Liver (tissue), 8 donors: ENCODE measurements at regions not wholly inside any gene's neighbourhood (a gene's known extent, or its start where the extent isn't known, plus 50 kb on each side); places are given as distances from the start of the nearest gene placed in this dataset.

Experiments
- DNase-seq: peaks from one replicate; pipeline ENCODE4 v3.0.0-alpha.2; 2017; ENCODE audit warnings: low spot score
- H3K27ac ChIP-seq, 2 donors: one replicate each; pipeline ENCODE4 v1.7.0; 2013; ENCODE audit warnings: inconsistent platforms in 2 of 2, low read length in 2 of 2, control low read depth in 1 of 2, low read depth in 1 of 2, mild to moderate bottlenecking in 1 of 2
- H3K27me3 ChIP-seq, 4 donors: one replicate each; pipeline versions ENCODE4 v1.6.1 to v1.7.0; 2013; ENCODE audit warnings: low read length in 3 of 4, inconsistent platforms in 1 of 4, mild to moderate bottlenecking in 1 of 4, moderate library complexity in 1 of 4; ENCODE audit not compliant: control insufficient read depth in 4 of 4, insufficient read depth in 4 of 4
- H3K36me3 ChIP-seq, 4 donors: one replicate each; pipeline versions ENCODE4 v1.6.1 to v1.7.0; 2013; ENCODE audit warnings: low read length in 3 of 4, mild to moderate bottlenecking in 3 of 4, low read depth in 1 of 4, moderate library complexity in 1 of 4; ENCODE audit not compliant: control insufficient read depth in 4 of 4, insufficient read depth in 3 of 4
- H3K4me1 ChIP-seq, 4 donors: one replicate each; pipeline versions ENCODE4 v1.6.1 to v1.7.0; 2013; ENCODE audit warnings: low read length in 3 of 4, mild to moderate bottlenecking in 3 of 4, moderate library complexity in 1 of 4; ENCODE audit not compliant: control insufficient read depth in 4 of 4, insufficient read depth in 4 of 4
- H3K4me3 ChIP-seq, 3 donors: one replicate each; pipeline versions ENCODE4 v1.6.1 to v1.7.0; 2013; ENCODE audit warnings: low read length in 3 of 3, control low read depth in 1 of 3, low read depth in 1 of 3, mild to moderate bottlenecking in 1 of 3
- H3K9ac ChIP-seq, 2 donors: one replicate each; pipeline ENCODE4 v1.7.0; 2013; ENCODE audit warnings: low read length in 2 of 2, mild to moderate bottlenecking in 2 of 2, moderate library complexity in 2 of 2, control low read depth in 1 of 2, low read depth in 1 of 2
- H3K9me3 ChIP-seq, 4 donors: one replicate each; pipeline versions ENCODE4 v1.6.1 to v1.7.0; 2013; ENCODE audit warnings: low read length in 3 of 4; ENCODE audit not compliant: control insufficient read depth in 4 of 4
- ATF3 ChIP-seq: IDR thresholded peaks from 2 replicates; pipeline ENCODE4 v1.6.1; 2016; ENCODE audit warnings: antibody characterized with exemption
- CTCF ChIP-seq: fragments of 150-350 bp; IDR thresholded peaks from 2 replicates; pipeline ENCODE4 v1.5.1; 2017; ENCODE audit warnings: improper control_type of control experiment, low read depth, low read length; ENCODE audit not compliant: missing input control
- EGR1 ChIP-seq, 2 donors: IDR thresholded peaks; 2 replicates each; pipeline ENCODE4 v1.6.1; 2016 to 2018; ENCODE audit warnings: antibody characterized with exemption in 2 of 2, low read depth in 2 of 2
- FOXA1 ChIP-seq: IDR thresholded peaks from 2 replicates; pipeline ENCODE4 v1.6.1; 2016; ENCODE audit warnings: antibody characterized with exemption
- FOXA2 ChIP-seq: IDR thresholded peaks from 2 replicates; pipeline ENCODE4 v1.6.1; 2016; ENCODE audit warnings: antibody characterized with exemption
- GABPA ChIP-seq, 2 donors: IDR thresholded peaks in 1 of 2; conservative IDR thresholded peaks in 1 of 2; 2 replicates each; pipeline ENCODE4 v1.6.1; 2016; ENCODE audit warnings: antibody characterized with exemption in 2 of 2, mild to moderate bottlenecking in 1 of 2, moderate library complexity in 1 of 2
- HNF4A ChIP-seq, 2 donors: conservative IDR thresholded peaks; 2 replicates each; pipeline ENCODE4 v1.6.1; 2016; ENCODE audit warnings: antibody characterized with exemption in 2 of 2, mild to moderate bottlenecking in 2 of 2
- HNF4G ChIP-seq: IDR thresholded peaks from 2 replicates; pipeline ENCODE4 v1.6.1; 2016; ENCODE audit warnings: antibody characterized with exemption
- JUND ChIP-seq, 2 donors: IDR thresholded peaks; 2 replicates each; pipeline ENCODE4 v1.6.1; 2016; ENCODE audit warnings: antibody characterized with exemption in 2 of 2
- MAX ChIP-seq: IDR thresholded peaks from 2 replicates; pipeline ENCODE4 v1.6.1; 2016; ENCODE audit warnings: antibody characterized with exemption
- NR2F2 ChIP-seq: IDR thresholded peaks from 2 replicates; pipeline ENCODE4 v1.6.1; 2016; ENCODE audit warnings: antibody characterized with exemption
- RAD21 ChIP-seq, 2 donors: IDR thresholded peaks; 2 replicates each; pipeline ENCODE4 v1.6.1; 2016; ENCODE audit warnings: antibody characterized with exemption in 2 of 2, mild to moderate bottlenecking in 2 of 2
- REST ChIP-seq: IDR thresholded peaks from 2 replicates; pipeline ENCODE4 v1.6.1; 2016; ENCODE audit warnings: antibody characterized with exemption, mild to moderate bottlenecking
- RXRA ChIP-seq, 2 donors: IDR thresholded peaks; 2 replicates each; pipeline ENCODE4 v1.6.1; 2017 to 2018; ENCODE audit warnings: antibody characterized with exemption in 2 of 2, mild to moderate bottlenecking in 1 of 2
- SP1 ChIP-seq: IDR thresholded peaks from 2 replicates; pipeline ENCODE4 v1.6.1; 2018; ENCODE audit warnings: antibody characterized with exemption, mild to moderate bottlenecking
- TAF1 ChIP-seq: conservative IDR thresholded peaks from 2 replicates; pipeline ENCODE4 v1.6.1; 2016; ENCODE audit warnings: antibody characterized with exemption, mild to moderate bottlenecking
- YY1 ChIP-seq: IDR thresholded peaks from 2 replicates; pipeline ENCODE4 v1.6.1; 2016; ENCODE audit warnings: antibody characterized with exemption, mild to moderate bottlenecking
- ZBTB33 ChIP-seq: IDR thresholded peaks from 2 replicates; pipeline ENCODE4 v1.6.1; 2016; ENCODE audit warnings: antibody characterized with exemption
- WGBS: extraction: QIAGEN DNeasy Blood & Tissue Kit; methylation state at CpG from one replicate; pipeline ENCODE4 v1.1.7; 2013; 5-methylcytosine and 5-hydroxymethylcytosine counted together
- donor health status: healthy.
- donor health status: healthy.
- donor health status: healthy.
- donor health status: healthy.
- donor health status: healthy.

GRCh38 chr18:63069496-63069895, 250.1 kb downstream of the BCL2 start:
- H3K9me3 ChIP-seq: no peaks in the 10 kb centered on the region
- no peak overlapping the region for H3K9ac ChIP-seq
- H3K4me3 ChIP-seq: no peak overlapping the region
- TF ChIP-seq CTCF (no peak), SP1 (no peak), RAD21 (IDR thresholded peaks at IDR 0.05) (no peak), GABPA (IDR thresholded peaks at IDR 0.05 in 1 of 2, conservative IDR thresholded peaks at IDR 0.05 in 1 of 2) (no peak), HNF4A (conservative IDR thresholded peaks at IDR 0.05) (no peak), ATF3 (no peak), RXRA (IDR thresholded peaks at IDR 0.05) (no peak), MAX (no peak), NR2F2 (no peak), FOXA2 (no peak), FOXA1 (no peak), TAF1 (no peak), YY1 (no peak), ZBTB33 (no peak), EGR1 (IDR thresholded peaks at IDR 0.05; ENCODE audit: low read depth in 2 of 2) (no peak), JUND (IDR thresholded peaks at IDR 0.05) (no peak), REST (no peak), HNF4G (no peak)
- WGBS: 81% methylated on average over 3 of the region's 3 CpGs
- H3K27ac ChIP-seq: no peak overlapping the region
- H3K36me3 ChIP-seq: no peaks in the 10 kb centered on the region
- no peak for DNase-seq
- peaks cover 0 to 10% (median 2%) of the 10 kb centered on the region in 4 donors for H3K4me1 ChIP-seq
- no peaks in the 10 kb centered on the region for H3K27me3 ChIP-seq
